ENCODE measurements at regions not wholly inside any gene's neighbourhood (a gene's known extent, or its start where the extent isn't known, plus 50 kb on each side); places are given as distances from the start of the nearest gene placed in this dataset.
A peak's percentile ranks its signal among the peaks of the same experiment; 100 is the strongest.

DNA sequence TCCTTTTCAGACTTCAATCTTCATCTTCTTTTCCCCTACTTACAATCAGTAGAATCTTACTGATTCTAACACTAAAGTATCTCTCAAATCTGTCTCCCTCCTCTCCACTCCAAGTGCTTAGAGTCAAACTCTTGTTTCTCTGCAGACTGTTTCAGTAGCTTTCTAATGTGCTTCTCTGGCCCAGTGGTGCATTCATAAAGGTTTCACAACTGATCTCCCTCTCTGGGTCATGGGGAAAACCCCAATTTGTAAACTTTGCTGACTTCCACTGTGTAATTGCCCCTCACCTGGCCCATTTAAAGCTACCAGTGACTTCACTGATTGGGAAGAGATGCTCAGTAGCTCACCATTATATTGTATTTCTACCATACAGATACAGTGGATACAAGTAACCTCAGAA lies 183.6 kb downstream of the FAXC start:
- intact Hi-C loops (cut with micrococcal nuclease; ENCODE audit: unreplicated experiment), result no loop called here
- Histone ChIP-seq H3K4me2 (no peak overlapping the region), H3K27me3 (ENCODE audit: insufficient read depth, low read depth) (no peaks in the 10 kb centered on the region), H3K36me3 (ENCODE audit: low read depth) (no peaks in the 10 kb centered on the region), H3K27ac (no peak overlapping the region), H3K9me3 (ENCODE audit: insufficient read depth, low read depth) (no peaks in the 10 kb centered on the region), H3K9me2 (ENCODE audit: insufficient read depth) (no peaks in the 10 kb centered on the region), H3K79me2 (ENCODE audit: low read depth) (no peaks in the 10 kb centered on the region), H3F3A (ENCODE audit: insufficient read depth, low read depth) (no peaks in the 10 kb centered on the region), H4K20me1 (ENCODE audit: insufficient read depth) (no peaks in the 10 kb centered on the region), H3K4me1 (replicated peaks; ENCODE audit: insufficient read depth) (no peaks in the 10 kb centered on the region), H3K4me3 (no peak overlapping the region), H2AFZ (no peak overlapping the region; the same call in 1 of the 2 replicates)
- BruUV-seq (replicated peaks), result no TSS peak
- ChIA-PET POLR2A (ENCODE audit: unreplicated experiment) (no interaction called here), CTCF (no interaction called here)
- no peak for DNase-seq
- no peak for TF ChIP-seq EZH2 (IDR thresholded peaks at IDR 0.05; ENCODE audit: low read depth)
- TF ChIP-seq, protein P1, sequence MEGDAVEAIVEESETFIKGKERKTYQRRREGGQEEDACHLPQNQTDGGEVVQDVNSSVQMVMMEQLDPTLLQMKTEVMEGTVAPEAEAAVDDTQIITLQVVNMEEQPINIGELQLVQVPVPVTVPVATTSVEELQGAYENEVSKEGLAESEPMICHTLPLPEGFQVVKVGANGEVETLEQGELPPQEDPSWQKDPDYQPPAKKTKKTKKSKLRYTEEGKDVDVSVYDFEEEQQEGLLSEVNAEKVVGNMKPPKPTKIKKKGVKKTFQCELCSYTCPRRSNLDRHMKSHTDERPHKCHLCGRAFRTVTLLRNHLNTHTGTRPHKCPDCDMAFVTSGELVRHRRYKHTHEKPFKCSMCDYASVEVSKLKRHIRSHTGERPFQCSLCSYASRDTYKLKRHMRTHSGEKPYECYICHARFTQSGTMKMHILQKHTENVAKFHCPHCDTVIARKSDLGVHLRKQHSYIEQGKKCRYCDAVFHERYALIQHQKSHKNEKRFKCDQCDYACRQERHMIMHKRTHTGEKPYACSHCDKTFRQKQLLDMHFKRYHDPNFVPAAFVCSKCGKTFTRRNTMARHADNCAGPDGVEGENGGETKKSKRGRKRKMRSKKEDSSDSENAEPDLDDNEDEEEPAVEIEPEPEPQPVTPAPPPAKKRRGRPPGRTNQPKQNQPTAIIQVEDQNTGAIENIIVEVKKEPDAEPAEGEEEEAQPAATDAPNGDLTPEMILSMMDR (conservative IDR thresholded peaks at IDR 0.05), result no peak

DNA sequence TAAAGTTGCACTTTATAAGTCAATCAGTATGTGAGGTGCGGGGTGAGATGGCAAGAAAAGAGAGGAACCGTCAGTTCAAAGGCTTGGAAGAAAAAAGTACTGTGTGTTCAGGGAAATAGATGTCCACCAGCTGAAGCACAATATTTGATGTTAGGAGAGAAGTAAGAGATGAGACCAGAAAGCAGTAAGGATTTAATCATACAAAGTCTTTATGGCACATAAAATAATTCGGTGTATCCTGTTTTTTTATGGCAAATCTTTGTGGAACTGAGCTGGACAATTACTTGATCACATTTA lies 197.2 kb downstream of the FAXC start:
- intact Hi-C loops (cut with micrococcal nuclease; ENCODE audit: unreplicated experiment), result loop anchor here (1.0 kb wide), 1 partner anchor 90 kb away; no protein-coding TSS in a partner anchor
- CTCF ChIA-PET, result interaction anchor here (0.6 to 1.2 kb wide), 2 partner anchors 90 to 104 kb away, joined by 4 to 5 read pairs; no protein-coding TSS in a partner anchor
- H3K79me2 ChIP-seq (ENCODE audit: low read depth), result no peaks in the 10 kb centered on the region
- H3K4me1 ChIP-seq (replicated peaks; ENCODE audit: insufficient read depth), result no peaks in the 10 kb centered on the region
- no peaks in the 10 kb centered on the region for H3K9me3 ChIP-seq (ENCODE audit: insufficient read depth, low read depth)
- POLR2A ChIA-PET (ENCODE audit: unreplicated experiment), result no interaction called here
- TF ChIP-seq, protein P1 (conservative IDR thresholded peaks at IDR 0.05), result no peak; the same call in 1 of the 2 replicates
- no peak for DNase-seq
- H3K27me3 ChIP-seq (ENCODE audit: insufficient read depth, low read depth), result no peaks in the 10 kb centered on the region
- H3K27ac ChIP-seq, result no peak overlapping the region
- H2AFZ ChIP-seq, result no peak overlapping the region
- no peaks in the 10 kb centered on the region for H3K9me2 ChIP-seq (ENCODE audit: insufficient read depth)
- H4K20me1 ChIP-seq (ENCODE audit: insufficient read depth), result no peaks in the 10 kb centered on the region
- BruUV-seq (replicated peaks), result no TSS peak
- H3K4me3 ChIP-seq, result no peak overlapping the region
- no peaks in the 10 kb centered on the region for H3K36me3 ChIP-seq (ENCODE audit: low read depth)
- no peaks in the 10 kb centered on the region for H3F3A ChIP-seq (ENCODE audit: insufficient read depth, low read depth)
- H3K4me2 ChIP-seq, result no peak overlapping the region

DNA sequence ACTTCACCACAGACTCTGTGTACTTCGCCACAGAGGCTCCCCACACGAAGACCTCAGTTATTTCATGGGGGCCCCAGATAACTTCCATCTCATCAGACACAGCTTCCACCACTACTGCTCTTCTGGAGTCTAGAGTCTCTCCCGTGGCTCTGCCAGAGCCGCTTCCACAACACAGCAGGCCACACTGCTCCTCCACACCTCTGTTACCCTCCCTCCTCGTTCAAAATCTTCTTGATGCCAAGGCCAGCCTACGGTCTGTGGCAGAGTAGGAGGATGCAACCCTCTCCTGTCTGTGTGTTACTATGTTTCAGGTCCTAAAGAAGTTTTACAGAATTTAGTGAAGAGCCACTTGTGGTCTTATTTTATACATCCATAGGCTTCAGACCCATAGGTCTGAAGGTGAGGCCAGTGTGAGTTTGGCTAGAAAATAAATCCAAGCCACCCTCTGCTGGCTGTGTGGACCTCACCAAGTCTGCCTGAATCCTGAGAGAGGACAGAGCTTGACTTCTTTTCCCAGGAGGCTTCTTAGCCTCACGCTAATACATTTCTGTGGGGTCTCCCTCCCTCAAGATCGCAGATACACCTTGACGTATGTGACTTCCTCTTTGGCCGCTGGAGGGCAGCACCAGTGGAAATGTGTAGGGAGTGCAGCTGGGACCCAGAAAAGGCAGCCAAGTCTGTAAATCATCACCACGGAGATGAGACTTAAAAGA lies 197.7 kb downstream of the FAXC start:
- Histone ChIP-seq H3F3A (ENCODE audit: insufficient read depth, low read depth) (no peaks in the 10 kb centered on the region), H3K9me2 (ENCODE audit: insufficient read depth) (no peaks in the 10 kb centered on the region), H3K9me3 (ENCODE audit: insufficient read depth, low read depth) (no peaks in the 10 kb centered on the region), H3K27me3 (ENCODE audit: insufficient read depth, low read depth) (no peaks in the 10 kb centered on the region), H2AFZ (no peak overlapping the region), H4K20me1 (ENCODE audit: insufficient read depth) (no peaks in the 10 kb centered on the region), H3K36me3 (ENCODE audit: low read depth) (no peaks in the 10 kb centered on the region), H3K27ac (no peak overlapping the region), H3K79me2 (ENCODE audit: low read depth) (no peaks in the 10 kb centered on the region), H3K4me3 (no peak overlapping the region), H3K4me2 (no peak overlapping the region), H3K4me1 (replicated peaks; ENCODE audit: insufficient read depth) (no peaks in the 10 kb centered on the region)
- CTCF ChIA-PET, result interaction anchor here (0.6 to 1.2 kb wide), 2 partner anchors 90 to 105 kb away, joined by 4 to 5 read pairs; no protein-coding TSS in a partner anchor
- POLR2A ChIA-PET (ENCODE audit: unreplicated experiment), result no interaction called here
- TF ChIP-seq, protein P1 (conservative IDR thresholded peaks at IDR 0.05), result peak; percentile 90
- no peak for TF ChIP-seq EZH2 (IDR thresholded peaks at IDR 0.05; ENCODE audit: low read depth)
- peak in 1 of 2 experiments; percentile 38 for DNase-seq
- no TSS peak for BruUV-seq (replicated peaks)
- intact Hi-C loops (cut with micrococcal nuclease; ENCODE audit: unreplicated experiment), result loop anchor here (1.0 kb wide), 1 partner anchor 91 kb away; no protein-coding TSS in a partner anchor

All from PC-9 (cell line).